Ecto neural progenitor cell (in vitro differentiated cells): ENCODE measurements at regions not wholly inside any gene's neighbourhood (a gene's known extent, or its start where the extent isn't known, plus 50 kb on each side); places are given as distances from the start of the nearest gene placed in this dataset.
"Not testable (repeated sequence)": the region's sequence is repeated elsewhere in the genome, so short reads cannot be mapped to it uniquely, and the experiment has no call there.

Experiments used
- DNase-seq: peaks from one replicate; pipeline ENCODE4 v3.0.0-alpha.2; 2018; ENCODE audit warnings: low spot score

- DNase-seq = no peak
Measured at GRCh38 chr4:91653067-91653466, 650.7 kb upstream of the GRID2 start.

GRCh38 chr4:91681091-91681490 lies 622.7 kb upstream of the GRID2 start:
- DNase-seq = no peak

- no peak for DNase-seq
Measured at GRCh38 chr4:91681544-91681943, 622.2 kb upstream of the GRID2 start.

- no peak for DNase-seq
Measured at GRCh38 chr4:91684955-91685354, 618.8 kb upstream of the GRID2 start.

- DNase-seq = no peak
Measured at GRCh38 chr4:91688413-91688812, 615.4 kb upstream of the GRID2 start.

- DNase-seq = not testable (repeated sequence)
Measured at GRCh38 chr4:91699691-91700090, 604.1 kb upstream of the GRID2 start.

GRCh38 chr4:91729851-91730250 lies 573.9 kb upstream of the GRID2 start:
- DNase-seq = no peak

GRCh38 chr4:91734682-91735081 lies 569.1 kb upstream of the GRID2 start:
- DNase-seq = no peak

- DNase-seq = not testable (repeated sequence)
Measured at GRCh38 chr4:91738831-91739230, 564.9 kb upstream of the GRID2 start.

GRCh38 chr4:91746551-91746950 lies 557.2 kb upstream of the GRID2 start:
- no peak for DNase-seq

GRCh38 chr4:91751961-91752360 lies 551.8 kb upstream of the GRID2 start:
- no peak for DNase-seq

GRCh38 chr4:91754716-91755115 lies 549.0 kb upstream of the GRID2 start:
- no peak for DNase-seq

GRCh38 chr4:91758487-91758886 lies 545.3 kb upstream of the GRID2 start:
- DNase-seq = no peak

GRCh38 chr4:91764085-91764484 lies 539.7 kb upstream of the GRID2 start:
- no peak for DNase-seq

GRCh38 chr4:91769912-91770311 lies 533.9 kb upstream of the GRID2 start:
- no peak for DNase-seq

GRCh38 chr4:91791631-91792030 lies 512.1 kb upstream of the GRID2 start:
- DNase-seq = not testable (repeated sequence)

GRCh38 chr4:91795947-91796346 lies 507.8 kb upstream of the GRID2 start:
- DNase-seq = no peak

- DNase-seq = no peak
Measured at GRCh38 chr4:91812319-91812718, 491.4 kb upstream of the GRID2 start.

- no peak for DNase-seq
Measured at GRCh38 chr4:91824773-91825172, 479.0 kb upstream of the GRID2 start.

- DNase-seq = no peak
Measured at GRCh38 chr4:91826186-91826585, 477.6 kb upstream of the GRID2 start.

- no peak for DNase-seq
Measured at GRCh38 chr4:91827914-91828313, 475.9 kb upstream of the GRID2 start.

GRCh38 chr4:91829531-91829930 lies 474.2 kb upstream of the GRID2 start:
- DNase-seq = no peak

GRCh38 chr4:91830681-91831395 lies 472.9 kb upstream of the GRID2 start:
- no peak for DNase-seq

GRCh38 chr4:91837608-91838029 lies 466.1 kb upstream of the GRID2 start:
- DNase-seq = no peak
